GM12878 (cell line): ENCODE measurements at regions not wholly inside any gene's neighbourhood (a gene's known extent, or its start where the extent isn't known, plus 50 kb on each side); places are given as distances from the start of the nearest gene placed in this dataset.

Experiments
- ATAC-seq: fragments of 200-7000 bp; cut with Tn5 transposase; 3 replicates; pipeline ENCODE4 v1.9.1; 2020; ENCODE audit warnings: mild to moderate bottlenecking, moderate library complexity
- BruUV-seq: library from RNA; stranded (reverse); fragments of 400-500 nt; replicated peaks from 2 replicates; lab custom pipeline; 2021; lab: Mats Ljungman, UMichigan
- CTCF ChIA-PET: fragments of 300-600 bp; sonication (Branson Sonifier 250); formaldehyde crosslinking; extraction: SDS; loops from one replicate; lab custom pipeline; 2021; ENCODE audit warnings: inconsistent platforms; lab: Yijun Ruan, JAX
- POLR2A ChIA-PET: fragments of 350-600 bp; formaldehyde crosslinking; extraction: SDS; loops from one replicate; lab custom pipeline; 2021; ENCODE audit warnings: inconsistent platforms; lab: Charles Lee
- RAD21 ChIA-PET: fragments of 300-600 bp; sonication (Branson Sonifier 250); formaldehyde crosslinking; loops from one replicate; lab custom pipeline; 2023; ENCODE audit warnings: antibody characterized with exemption; ENCODE audit not compliant: unreplicated experiment; lab: Charles Lee
- SMC1A ChIA-PET: fragments of 300-600 bp; sonication (Branson Sonifier 250); formaldehyde crosslinking; loops from one replicate; lab custom pipeline; 2023; ENCODE audit not compliant: unreplicated experiment, uncharacterized antibody; lab: Charles Lee
- DNase-seq: peaks from one replicate; pipeline ENCODE4 v3.0.0-alpha.2; 2011; ENCODE audit warnings: low read depth, low spot score
- FAIRE-seq: peaks from 3 replicates; lab custom pipeline; 2011; peaks lifted over from hg19 to GRCh38; lab: Jason Lieb, UNC
- H2AFZ ChIP-seq: 2 replicates; pipeline ENCODE4 v1.6.0; 2011; ENCODE audit warnings: low read depth, low read length, control low read depth; ENCODE audit not compliant: control insufficient read depth
- H3K27ac ChIP-seq: 2 replicates; pipeline ENCODE4 v1.5.1; 2011; ENCODE audit warnings: control low read depth; ENCODE audit not compliant: control insufficient read depth, insufficient read depth
- H3K27me3 ChIP-seq, 2 experiments: replicated peaks in 1 of 2; 2 replicates each; pipeline versions ENCODE4 v1.6.0 to v1.6.1; 2011; ENCODE audit warnings: low read length in 1 of 2; ENCODE audit not compliant: control insufficient read depth in 2 of 2, insufficient read depth in 2 of 2
- H3K36me3 ChIP-seq, 2 experiments: 2 replicates each; pipeline ENCODE4 v1.5.1; 2011; ENCODE audit warnings: low read length in 1 of 2; ENCODE audit not compliant: control insufficient read depth in 2 of 2, insufficient read depth in 2 of 2
- H3K4me1 ChIP-seq: 2 replicates; pipeline ENCODE4 v1.6.1; 2011; ENCODE audit warnings: mild to moderate bottlenecking, low read length, moderate library complexity, mixed read lengths; ENCODE audit not compliant: control insufficient read depth, insufficient read depth
- H3K4me2 ChIP-seq: 2 replicates; pipeline ENCODE4 v1.6.0; 2011; ENCODE audit warnings: control low read depth; ENCODE audit not compliant: control insufficient read depth, insufficient read depth
- H3K4me3 ChIP-seq: fragments of 200-600 bp; sonication (generic); 2 replicates; pipeline ENCODE4 v1.5.1; 2016
- H3K79me2 ChIP-seq: 2 replicates; pipeline ENCODE4 v1.6.0; 2011; ENCODE audit warnings: low read length; ENCODE audit not compliant: control insufficient read depth, insufficient read depth
- H3K9ac ChIP-seq: 2 replicates; pipeline ENCODE4 v1.8.0; 2011; ENCODE audit warnings: low read length, control low read depth, mixed read lengths; ENCODE audit not compliant: control insufficient read depth, insufficient read depth
- H3K9me3 ChIP-seq: replicated peaks from 3 replicates; pipeline ENCODE4 v1.5.1; 2011; ENCODE audit warnings: mild to moderate bottlenecking, low read length; ENCODE audit not compliant: control insufficient read depth, insufficient read depth
- H4K20me1 ChIP-seq: 2 replicates; pipeline ENCODE4 v1.6.0; 2011; ENCODE audit not compliant: control insufficient read depth, insufficient read depth
- BHLHE40 ChIP-seq, 2 experiments: fragments of 450-650 bp in 1 of 2; IDR thresholded peaks; 2 replicates each; pipeline ENCODE4 v1.6.1; 2011 to 2017; ENCODE audit warnings: low read depth in 2 of 2, borderline replicate concordance in 1 of 2, improper control_type of control experiment in 1 of 2, low read length in 1 of 2, mild to moderate bottlenecking in 1 of 2
- EGR1 ChIP-seq, 2 experiments: IDR thresholded peaks; 1 replicate in 1 of 2; 2 replicates in 1 of 2; pipeline ENCODE4 v1.6.1; 2011 to 2012; ENCODE audit warnings: low read depth in 2 of 2, low read length in 2 of 2, borderline replicate concordance in 1 of 2, mild to moderate bottlenecking in 1 of 2, moderate library complexity in 1 of 2
- FOXK2 ChIP-seq: fragments of 450-650 bp; IDR thresholded peaks from 2 replicates; pipeline ENCODE4 v1.6.1; 2017; ENCODE audit warnings: mild to moderate bottlenecking, moderate library complexity
- JUND ChIP-seq: IDR thresholded peaks from 2 replicates; pipeline ENCODE4 v1.6.1; 2012; ENCODE audit warnings: low read depth, mild to moderate bottlenecking, low read length, improper control_type of control experiment, moderate library complexity
- MAX ChIP-seq: IDR thresholded peaks from 2 replicates; pipeline ENCODE4 v1.6.1; 2012; ENCODE audit warnings: low read depth, low read length, improper control_type of control experiment
- MYB ChIP-seq: fragments of 150-350 bp; IDR thresholded peaks from 2 replicates; pipeline ENCODE4 v1.6.1; 2014; ENCODE audit warnings: mild to moderate bottlenecking, low read depth, low read length, borderline replicate concordance
- PAX5 ChIP-seq: IDR thresholded peaks from 2 replicates; pipeline ENCODE4 v1.6.1; 2011; ENCODE audit warnings: low read depth, low read length, borderline replicate concordance
- PAX8 ChIP-seq: fragments of 450-650 bp; IDR thresholded peaks from 2 replicates; pipeline ENCODE4 v1.6.1; 2017; ENCODE audit warnings: mild to moderate bottlenecking, moderate library complexity
- SMARCA5 ChIP-seq: fragments of 450-650 bp; IDR thresholded peaks from 2 replicates; pipeline ENCODE4 v1.6.1; 2017; ENCODE audit warnings: mild to moderate bottlenecking
- SUZ12 ChIP-seq: fragments of 200-600 bp; sonication (generic); IDR thresholded peaks from one replicate; pipeline ENCODE4 v1.6.1; 2018; ENCODE audit warnings: antibody characterized with exemption, mild to moderate bottlenecking; ENCODE audit not compliant: unreplicated experiment
- TAF1 ChIP-seq: IDR thresholded peaks from 2 replicates; pipeline ENCODE4 v1.6.1; 2011; ENCODE audit warnings: mild to moderate bottlenecking, low read depth, low read length, borderline replicate concordance
- ZZZ3 ChIP-seq: IDR thresholded peaks from 2 replicates; pipeline ENCODE4 v1.6.1; 2011; ENCODE audit warnings: low read depth; ENCODE audit not compliant: control insufficient read depth, insufficient read length
- WGBS: methylation state at CpG from one replicate; pipeline ENCODE4 v1.1.6; 2016; ENCODE audit warnings: low lambda C conversion rate; ENCODE audit not compliant: insufficient replicate concordance, insufficient coverage; ENCODE audit errors: missing lambda C conversion rate; 5-methylcytosine and 5-hydroxymethylcytosine counted together
- in situ Hi-C: fragments of 300-500 bp; cut with MboI; formaldehyde crosslinking; loops from 9 replicates; pipeline ENCODE4 v1.14.3; 2018; ENCODE audit warnings: mixed read lengths
- intact Hi-C: fragments of 100-400 bp; cut with micrococcal nuclease; formaldehyde crosslinking; loops from one replicate; pipeline ENCODE4 v1.14.2; 2022; ENCODE audit not compliant: unreplicated experiment
- TF ChIP-seq, protein P1 (sequence below): fragments of 450-650 bp; IDR thresholded peaks from 2 replicates; pipeline ENCODE4 v1.6.1; 2017; ENCODE audit warnings: low read depth, mild to moderate bottlenecking, moderate library complexity
- TF ChIP-seq, protein P2 (sequence below): fragments of 450-650 bp; IDR thresholded peaks from 2 replicates; pipeline ENCODE4 v1.6.1; 2017; ENCODE audit warnings: borderline replicate concordance
- TF ChIP-seq, protein P3 (sequence below): IDR thresholded peaks from 2 replicates; pipeline ENCODE4 v1.6.1; 2011; ENCODE audit warnings: borderline replicate concordance, low read depth, mild to moderate bottlenecking, moderate library complexity, low read length; ENCODE audit not compliant: insufficient read depth, poor library complexity, severe bottlenecking
- TF ChIP-seq, protein P4 (sequence below): fragments of 450-650 bp; IDR thresholded peaks from 2 replicates; pipeline ENCODE4 v1.6.1; 2018; ENCODE audit warnings: mild to moderate bottlenecking, low read depth, moderate library complexity; ENCODE audit not compliant: partially characterized antibody

DNA sequence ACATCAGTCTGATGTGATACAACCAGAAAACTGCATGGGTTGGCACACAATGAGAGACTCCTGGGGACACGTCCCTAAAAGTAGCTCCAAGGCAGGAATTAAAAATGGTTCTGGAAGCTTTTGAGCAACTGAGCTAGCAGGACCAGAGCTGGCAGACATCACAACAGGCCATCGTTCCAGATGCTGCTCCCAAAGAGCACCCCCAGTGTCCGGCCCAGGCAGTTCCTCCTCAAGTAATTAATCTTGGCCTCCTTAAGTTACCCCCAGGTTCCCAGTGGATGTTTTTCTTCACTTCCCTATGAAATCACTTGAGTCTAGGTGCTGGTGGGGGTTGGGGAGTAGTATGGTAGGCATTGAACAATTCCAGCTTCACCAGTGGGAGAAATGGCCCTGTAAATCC, 711.6 kb downstream of the MECOM start:
- DNase-seq (no peak), ATAC-seq (no peak), FAIRE-seq (no peak)
- Histone ChIP-seq H3K4me1 (no peaks in the 10 kb centered on the region), H3K4me2 (no peak overlapping the region), H3K79me2 (no peaks in the 10 kb centered on the region), H3K9ac (no peak overlapping the region), H2AFZ (no peak overlapping the region), H3K36me3 (no peaks in the 10 kb centered on the region), H3K27ac (no peak overlapping the region), H3K4me3 (no peak overlapping the region), H3K9me3 (no peaks in the 10 kb centered on the region), H3K27me3 (no peaks in the 10 kb centered on the region), H4K20me1 (no peaks in the 10 kb centered on the region)
- in situ Hi-C loops (no loop called here), intact Hi-C loops (no loop called here)
- ChIA-PET SMC1A (interaction anchor here (1.3 kb wide), 2 partner anchors 9 to 793 kb away, joined by 3 to 4 read pairs; no protein-coding TSS in a partner anchor), CTCF (no interaction called here), RAD21 (no interaction called here), POLR2A (no interaction called here)
- WGBS = 22% methylated on average over 3 of the region's 3 CpGs
- BruUV-seq = no TSS peak
- TF ChIP-seq, protein P1, sequence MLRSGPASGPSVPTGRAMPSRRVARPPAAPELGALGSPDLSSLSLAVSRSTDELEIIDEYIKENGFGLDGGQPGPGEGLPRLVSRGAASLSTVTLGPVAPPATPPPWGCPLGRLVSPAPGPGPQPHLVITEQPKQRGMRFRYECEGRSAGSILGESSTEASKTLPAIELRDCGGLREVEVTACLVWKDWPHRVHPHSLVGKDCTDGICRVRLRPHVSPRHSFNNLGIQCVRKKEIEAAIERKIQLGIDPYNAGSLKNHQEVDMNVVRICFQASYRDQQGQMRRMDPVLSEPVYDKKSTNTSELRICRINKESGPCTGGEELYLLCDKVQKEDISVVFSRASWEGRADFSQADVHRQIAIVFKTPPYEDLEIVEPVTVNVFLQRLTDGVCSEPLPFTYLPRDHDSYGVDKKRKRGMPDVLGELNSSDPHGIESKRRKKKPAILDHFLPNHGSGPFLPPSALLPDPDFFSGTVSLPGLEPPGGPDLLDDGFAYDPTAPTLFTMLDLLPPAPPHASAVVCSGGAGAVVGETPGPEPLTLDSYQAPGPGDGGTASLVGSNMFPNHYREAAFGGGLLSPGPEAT = no peak
- TF ChIP-seq MYB (no peak), PAX8 (no peak), BHLHE40 (IDR thresholded peaks at IDR 0.05; ENCODE audit: borderline replicate concordance in 1 of 2, low read depth in 2 of 2, low read length in 1 of 2) (no peak), EGR1 (IDR thresholded peaks at IDR 0.05; ENCODE audit: borderline replicate concordance in 1 of 2, low read depth in 2 of 2, low read length in 2 of 2) (no peak), ZZZ3 (no peak), FOXK2 (no peak), PAX5 (no peak), JUND (no peak), TAF1 (no peak), SMARCA5 (no peak), MAX (no peak), SUZ12 (no peak)
- TF ChIP-seq, protein P2, sequence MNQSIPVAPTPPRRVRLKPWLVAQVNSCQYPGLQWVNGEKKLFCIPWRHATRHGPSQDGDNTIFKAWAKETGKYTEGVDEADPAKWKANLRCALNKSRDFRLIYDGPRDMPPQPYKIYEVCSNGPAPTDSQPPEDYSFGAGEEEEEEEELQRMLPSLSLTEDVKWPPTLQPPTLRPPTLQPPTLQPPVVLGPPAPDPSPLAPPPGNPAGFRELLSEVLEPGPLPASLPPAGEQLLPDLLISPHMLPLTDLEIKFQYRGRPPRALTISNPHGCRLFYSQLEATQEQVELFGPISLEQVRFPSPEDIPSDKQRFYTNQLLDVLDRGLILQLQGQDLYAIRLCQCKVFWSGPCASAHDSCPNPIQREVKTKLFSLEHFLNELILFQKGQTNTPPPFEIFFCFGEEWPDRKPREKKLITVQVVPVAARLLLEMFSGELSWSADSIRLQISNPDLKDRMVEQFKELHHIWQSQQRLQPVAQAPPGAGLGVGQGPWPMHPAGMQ = no peak
- TF ChIP-seq, protein P3, sequence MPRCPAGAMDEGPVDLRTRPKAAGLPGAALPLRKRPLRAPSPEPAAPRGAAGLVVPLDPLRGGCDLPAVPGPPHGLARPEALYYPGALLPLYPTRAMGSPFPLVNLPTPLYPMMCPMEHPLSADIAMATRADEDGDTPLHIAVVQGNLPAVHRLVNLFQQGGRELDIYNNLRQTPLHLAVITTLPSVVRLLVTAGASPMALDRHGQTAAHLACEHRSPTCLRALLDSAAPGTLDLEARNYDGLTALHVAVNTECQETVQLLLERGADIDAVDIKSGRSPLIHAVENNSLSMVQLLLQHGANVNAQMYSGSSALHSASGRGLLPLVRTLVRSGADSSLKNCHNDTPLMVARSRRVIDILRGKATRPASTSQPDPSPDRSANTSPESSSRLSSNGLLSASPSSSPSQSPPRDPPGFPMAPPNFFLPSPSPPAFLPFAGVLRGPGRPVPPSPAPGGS = no peak
- TF ChIP-seq, protein P4, sequence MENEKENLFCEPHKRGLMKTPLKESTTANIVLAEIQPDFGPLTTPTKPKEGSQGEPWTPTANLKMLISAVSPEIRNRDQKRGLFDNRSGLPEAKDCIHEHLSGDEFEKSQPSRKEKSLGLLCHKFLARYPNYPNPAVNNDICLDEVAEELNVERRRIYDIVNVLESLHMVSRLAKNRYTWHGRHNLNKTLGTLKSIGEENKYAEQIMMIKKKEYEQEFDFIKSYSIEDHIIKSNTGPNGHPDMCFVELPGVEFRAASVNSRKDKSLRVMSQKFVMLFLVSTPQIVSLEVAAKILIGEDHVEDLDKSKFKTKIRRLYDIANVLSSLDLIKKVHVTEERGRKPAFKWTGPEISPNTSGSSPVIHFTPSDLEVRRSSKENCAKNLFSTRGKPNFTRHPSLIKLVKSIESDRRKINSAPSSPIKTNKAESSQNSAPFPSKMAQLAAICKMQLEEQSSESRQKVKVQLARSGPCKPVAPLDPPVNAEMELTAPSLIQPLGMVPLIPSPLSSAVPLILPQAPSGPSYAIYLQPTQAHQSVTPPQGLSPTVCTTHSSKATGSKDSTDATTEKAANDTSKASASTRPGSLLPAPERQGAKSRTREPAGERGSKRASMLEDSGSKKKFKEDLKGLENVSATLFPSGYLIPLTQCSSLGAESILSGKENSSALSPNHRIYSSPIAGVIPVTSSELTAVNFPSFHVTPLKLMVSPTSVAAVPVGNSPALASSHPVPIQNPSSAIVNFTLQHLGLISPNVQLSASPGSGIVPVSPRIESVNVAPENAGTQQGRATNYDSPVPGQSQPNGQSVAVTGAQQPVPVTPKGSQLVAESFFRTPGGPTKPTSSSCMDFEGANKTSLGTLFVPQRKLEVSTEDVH = no peak
